IMR-90 (cell line): ENCODE measurements at regions not wholly inside any gene's neighbourhood (a gene's known extent, or its start where the extent isn't known, plus 50 kb on each side); places are given as distances from the start of the nearest gene placed in this dataset.

Experiments used
- ATAC-seq: fragments of 200-7000 bp; cut with Tn5 transposase; 2 replicates; pipeline ENCODE4 v1.9.1; 2020; ENCODE audit warnings: low read depth, mild to moderate bottlenecking, moderate library complexity
- BruUV-seq: library from RNA; stranded (reverse); fragments of 400-500 nt; replicated peaks from 2 replicates; lab custom pipeline; 2021; lab: Mats Ljungman, UMichigan
- CTCF ChIA-PET: fragments of 300-600 bp; formaldehyde crosslinking; extraction: SDS; loops from one replicate; lab custom pipeline; 2021; ENCODE audit warnings: antibody characterized with exemption; lab: Yijun Ruan, JAX
- POLR2A ChIA-PET: fragments of 300-600 bp; sonication (Branson Sonifier 250); formaldehyde crosslinking; loops from one replicate; lab custom pipeline; 2022; ENCODE audit warnings: antibody characterized with exemption; ENCODE audit not compliant: unreplicated experiment; lab: Charles Lee
- DNase-seq: peaks from one replicate; pipeline ENCODE4 v3.0.0; 2013
- H2AFZ ChIP-seq: replicated peaks from 2 replicates; pipeline ENCODE3; 2013; ENCODE audit warnings: low read length, mild to moderate bottlenecking; ENCODE audit not compliant: poor library complexity
- H2AK5ac ChIP-seq: 2 replicates; pipeline ENCODE4 v1.6.1; 2013; ENCODE audit warnings: low read depth, low read length, inconsistent platforms
- H2AK9ac ChIP-seq: replicated peaks from 2 replicates; pipeline ENCODE3; 2013; ENCODE audit warnings: mild to moderate bottlenecking, low read depth, low read length, moderate library complexity; ENCODE audit not compliant: poor library complexity
- H2BK120ac ChIP-seq: 2 replicates; pipeline ENCODE4 v1.6.1; 2013; ENCODE audit warnings: low read depth, low read length, inconsistent platforms
- H2BK15ac ChIP-seq: 3 replicates; pipeline ENCODE4 v1.6.1; 2013; ENCODE audit warnings: low read depth, low read length, inconsistent platforms
- H2BK20ac ChIP-seq: 2 replicates; pipeline ENCODE4 v1.6.1; 2013; ENCODE audit warnings: low read depth, mild to moderate bottlenecking, inconsistent platforms, low read length, moderate library complexity
- H2BK5ac ChIP-seq: 2 replicates; pipeline ENCODE4 v1.6.1; 2013; ENCODE audit warnings: mild to moderate bottlenecking, low read depth, low read length, inconsistent platforms; ENCODE audit not compliant: poor library complexity, severe bottlenecking
- H3K14ac ChIP-seq: replicated peaks from 2 replicates; pipeline ENCODE4 v1.6.1; 2013; ENCODE audit warnings: low read depth, low read length, inconsistent platforms
- H3K18ac ChIP-seq: 2 replicates; pipeline ENCODE4 v1.6.1; 2013; ENCODE audit warnings: low read depth, low read length, control low read depth
- H3K23ac ChIP-seq: 2 replicates; pipeline ENCODE4 v1.6.1; 2013; ENCODE audit warnings: low read depth, low read length, inconsistent platforms
- H3K27ac ChIP-seq: 2 replicates; pipeline ENCODE4 v1.5.1; 2013; ENCODE audit warnings: mild to moderate bottlenecking, control low read depth, low read length; ENCODE audit not compliant: insufficient read depth
- H3K27me3 ChIP-seq: 2 replicates; pipeline ENCODE4 v1.6.1; 2013; ENCODE audit warnings: low read length; ENCODE audit not compliant: control insufficient read depth, insufficient read depth
- H3K36me3 ChIP-seq: 2 replicates; pipeline ENCODE4 v1.6.1; 2013; ENCODE audit warnings: low read length, mixed read lengths; ENCODE audit not compliant: control insufficient read depth, insufficient read depth
- H3K4ac ChIP-seq: 2 replicates; pipeline ENCODE4 v1.6.1; 2013; ENCODE audit warnings: low read depth, low read length, inconsistent platforms
- H3K4me1 ChIP-seq: 2 replicates; pipeline ENCODE4 v1.6.1; 2013; ENCODE audit warnings: low read length, mixed read lengths; ENCODE audit not compliant: control insufficient read depth, insufficient read depth
- H3K4me2 ChIP-seq: 2 replicates; pipeline ENCODE4 v1.6.1; 2013; ENCODE audit warnings: low read depth, mild to moderate bottlenecking, control low read depth, low read length, moderate library complexity
- H3K4me3 ChIP-seq: 2 replicates; pipeline ENCODE4 v1.5.1; 2013; ENCODE audit warnings: low read depth, mild to moderate bottlenecking, control low read depth, low read length, moderate library complexity; ENCODE audit not compliant: insufficient read depth
- H3K56ac ChIP-seq: 2 replicates; pipeline ENCODE4 v1.6.1; 2013; ENCODE audit warnings: low read length, inconsistent platforms; ENCODE audit not compliant: insufficient read depth; ENCODE audit errors: extremely low read depth
- H3K79me1 ChIP-seq, 2 experiments: 2 replicates each; pipeline ENCODE4 v1.6.1; 2013; ENCODE audit warnings: low read length in 2 of 2, inconsistent platforms in 1 of 2, low read depth in 1 of 2
- H3K9ac ChIP-seq: 2 replicates; pipeline ENCODE4 v1.6.1; 2013; ENCODE audit warnings: low read depth, low read length, control low read depth
- H3K9me1 ChIP-seq: 2 replicates; pipeline ENCODE4 v1.6.1; 2013; ENCODE audit warnings: low read length, inconsistent platforms; ENCODE audit not compliant: insufficient read depth
- H3K9me3 ChIP-seq: 2 replicates; pipeline ENCODE4 v1.6.1; 2013; ENCODE audit warnings: low read length; ENCODE audit not compliant: control insufficient read depth, insufficient read depth
- H4K20me1 ChIP-seq: 2 replicates; pipeline ENCODE4 v1.6.1; 2013; ENCODE audit warnings: low read length, inconsistent platforms; ENCODE audit not compliant: insufficient read depth
- H4K5ac ChIP-seq: 2 replicates; pipeline ENCODE4 v1.6.1; 2013; ENCODE audit warnings: mild to moderate bottlenecking, low read depth, low read length, control low read depth
- H4K8ac ChIP-seq, 2 experiments: 2 replicates each; pipeline ENCODE4 v1.6.1; 2013; ENCODE audit warnings: low read depth in 2 of 2, low read length in 2 of 2, control low read depth in 1 of 2, inconsistent platforms in 1 of 2
- H4K91ac ChIP-seq: 2 replicates; pipeline ENCODE4 v1.6.1; 2013; ENCODE audit warnings: low read depth, low read length, inconsistent platforms; ENCODE audit not compliant: insufficient read depth
- BHLHE40 ChIP-seq: fragments of 150-350 bp; IDR thresholded peaks from 2 replicates; pipeline ENCODE4 v1.6.1; 2016; ENCODE audit warnings: mild to moderate bottlenecking, low read depth, low read length
- CEBPB ChIP-seq: IDR thresholded peaks from 2 replicates; pipeline ENCODE4 v1.6.1; 2012; ENCODE audit warnings: low read depth, low read length, improper control_type of control experiment
- CHD1 ChIP-seq: IDR thresholded peaks from 2 replicates; pipeline ENCODE4 v1.6.1; 2012; ENCODE audit warnings: low read depth, low read length, improper control_type of control experiment
- FOS ChIP-seq: fragments of 150-350 bp; IDR thresholded peaks from 2 replicates; pipeline ENCODE4 v1.6.1; 2016; ENCODE audit warnings: low read depth, low read length
- MAFK ChIP-seq: IDR thresholded peaks from 2 replicates; pipeline ENCODE4 v1.6.1; 2012; ENCODE audit warnings: low read depth, low read length, improper control_type of control experiment
- MAZ ChIP-seq: IDR thresholded peaks from 2 replicates; pipeline ENCODE4 v1.6.1; 2012; ENCODE audit warnings: low read depth, mild to moderate bottlenecking, low read length, improper control_type of control experiment, moderate library complexity, borderline replicate concordance
- MXI1 ChIP-seq: IDR thresholded peaks from 2 replicates; pipeline ENCODE4 v1.6.1; 2012; ENCODE audit warnings: low read depth, mild to moderate bottlenecking, low read length, moderate library complexity, borderline replicate concordance
- NFE2L2 ChIP-seq: fragments of 150-350 bp; IDR thresholded peaks from 2 replicates; pipeline ENCODE4 v1.6.1; 2016; ENCODE audit warnings: low read depth, mild to moderate bottlenecking, low read length
- POLR2A ChIP-seq: IDR thresholded peaks from 2 replicates; pipeline ENCODE4 v1.6.1; 2012; ENCODE audit warnings: mild to moderate bottlenecking, low read depth, low read length
- RAD21 ChIP-seq: IDR thresholded peaks from 2 replicates; pipeline ENCODE4 v1.6.1; 2012; ENCODE audit warnings: low read length, improper control_type of control experiment
- RCOR1 ChIP-seq: IDR thresholded peaks from 2 replicates; pipeline ENCODE4 v1.6.1; 2012; ENCODE audit warnings: mild to moderate bottlenecking, low read length, improper control_type of control experiment; ENCODE audit not compliant: insufficient replicate concordance
- RFX5 ChIP-seq: IDR thresholded peaks from 2 replicates; pipeline ENCODE4 v1.8.0; 2012; ENCODE audit warnings: low read depth, mild to moderate bottlenecking, low read length, moderate library complexity
- SMC3 ChIP-seq: fragments of 150-350 bp; IDR thresholded peaks from 2 replicates; pipeline ENCODE4 v1.6.1; 2016; ENCODE audit warnings: low read depth, mild to moderate bottlenecking, antibody characterized with exemption, low read length, moderate library complexity
- WGBS, 2 experiments: methylation state at CpG; one replicate each; pipeline versions ENCODE4 v1.1.5 to v1.1.7; 2013; ENCODE audit warnings: missing lambda C conversion rate in 2 of 2; ENCODE audit not compliant: insufficient read length in 1 of 2; ENCODE audit errors: extremely low coverage in 2 of 2; 5-methylcytosine and 5-hydroxymethylcytosine counted together
- dilution Hi-C: fragments of 300-500 bp; cut with HindIII; formaldehyde crosslinking; loops from one replicate; pipeline ENCODE4 v1.14.3; 2018; ENCODE audit warnings: low sequenced_read_pairs; ENCODE audit not compliant: unreplicated experiment
- in situ Hi-C: fragments of 300-500 bp; cut with MboI; formaldehyde crosslinking; loops from 3 replicates; pipeline ENCODE4 v1.14.3; 2019; ENCODE audit warnings: low sequenced_read_pairs, inconsistent platforms, mixed read lengths
- intact Hi-C: fragments of 100-400 bp; cut with micrococcal nuclease; formaldehyde crosslinking; loops from 2 replicates; pipeline ENCODE4 v1.10.0; 2022
- TF ChIP-seq, protein P1 (sequence below): conservative IDR thresholded peaks from 2 replicates; pipeline ENCODE4 v1.5.1; 2012; ENCODE audit warnings: mild to moderate bottlenecking, low read depth, low read length, improper control_type of control experiment
- TF ChIP-seq, protein P2 (sequence below): fragments of 150-350 bp; IDR thresholded peaks from 2 replicates; pipeline ENCODE4 v1.6.1; 2017; ENCODE audit warnings: mild to moderate bottlenecking, antibody characterized with exemption, low read length, low read depth
- TF ChIP-seq, protein P3 (sequence below): fragments of 150-350 bp; IDR thresholded peaks from 2 replicates; pipeline ENCODE4 v1.6.1; 2016; ENCODE audit warnings: low read depth, mild to moderate bottlenecking, low read length, moderate library complexity, borderline replicate concordance

DNA sequence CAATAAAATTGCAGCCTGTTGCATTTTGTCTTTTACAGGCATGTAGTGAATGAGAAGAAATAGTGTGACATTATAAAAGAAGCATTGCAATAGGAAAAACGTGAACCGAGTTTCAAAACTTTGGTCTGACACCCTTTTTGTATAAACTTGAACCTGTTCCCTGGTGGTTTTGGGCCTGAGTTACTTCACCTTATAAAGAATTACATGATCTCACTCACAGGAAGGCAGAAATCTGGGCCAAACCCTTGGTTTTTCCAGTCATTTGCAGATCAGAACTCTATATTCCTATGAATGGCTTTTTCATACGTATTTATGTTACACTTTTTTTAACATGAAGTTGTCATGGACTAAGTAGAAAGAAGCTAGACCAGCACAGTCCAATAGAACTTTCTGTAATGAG is 138.5 kb upstream of the FLRT2 start:
- no TSS peak for BruUV-seq
- Histone ChIP-seq H3K4me1 (no peaks in the 10 kb centered on the region), H2BK20ac (no peak overlapping the region), H4K5ac (no peak overlapping the region), H3K9me3 (no peaks in the 10 kb centered on the region), H3K14ac (no peak overlapping the region), H3K27ac (no peak overlapping the region), H3K4me3 (no peak overlapping the region), H4K8ac (no peak overlapping the region), H2BK5ac (no peak overlapping the region), H3K4me2 (no peak overlapping the region), H4K20me1 (no peaks in the 10 kb centered on the region), H2AFZ (no peak overlapping the region), H3K9ac (no peak overlapping the region), H2BK120ac (no peak overlapping the region), H3K27me3 (no peaks in the 10 kb centered on the region), H3K18ac (no peak overlapping the region), H2AK9ac (no peak overlapping the region), H2AK5ac (no peak overlapping the region), H3K79me1 (no peaks in the 10 kb centered on the region), H3K56ac (no peak overlapping the region), H4K91ac (no peak overlapping the region), H3K36me3 (no peaks in the 10 kb centered on the region), H3K9me1 (no peaks in the 10 kb centered on the region), H2BK15ac (no peak overlapping the region), H3K23ac (no peak overlapping the region), H3K4ac (no peak overlapping the region)
- no peak for DNase-seq
- CTCF ChIA-PET, result no interaction called here
- in situ Hi-C loops (no loop called here), intact Hi-C loops (no loop called here), dilution Hi-C loops (no loop called here)
- TF ChIP-seq CEBPB, result no peak
- TF ChIP-seq RFX5, result no peak
- TF ChIP-seq FOS, result no peak
- no peak for TF ChIP-seq CHD1
- no peak for TF ChIP-seq SMC3
- TF ChIP-seq MAZ, result no peak
- TF ChIP-seq BHLHE40, result no peak
- TF ChIP-seq, protein P1, sequence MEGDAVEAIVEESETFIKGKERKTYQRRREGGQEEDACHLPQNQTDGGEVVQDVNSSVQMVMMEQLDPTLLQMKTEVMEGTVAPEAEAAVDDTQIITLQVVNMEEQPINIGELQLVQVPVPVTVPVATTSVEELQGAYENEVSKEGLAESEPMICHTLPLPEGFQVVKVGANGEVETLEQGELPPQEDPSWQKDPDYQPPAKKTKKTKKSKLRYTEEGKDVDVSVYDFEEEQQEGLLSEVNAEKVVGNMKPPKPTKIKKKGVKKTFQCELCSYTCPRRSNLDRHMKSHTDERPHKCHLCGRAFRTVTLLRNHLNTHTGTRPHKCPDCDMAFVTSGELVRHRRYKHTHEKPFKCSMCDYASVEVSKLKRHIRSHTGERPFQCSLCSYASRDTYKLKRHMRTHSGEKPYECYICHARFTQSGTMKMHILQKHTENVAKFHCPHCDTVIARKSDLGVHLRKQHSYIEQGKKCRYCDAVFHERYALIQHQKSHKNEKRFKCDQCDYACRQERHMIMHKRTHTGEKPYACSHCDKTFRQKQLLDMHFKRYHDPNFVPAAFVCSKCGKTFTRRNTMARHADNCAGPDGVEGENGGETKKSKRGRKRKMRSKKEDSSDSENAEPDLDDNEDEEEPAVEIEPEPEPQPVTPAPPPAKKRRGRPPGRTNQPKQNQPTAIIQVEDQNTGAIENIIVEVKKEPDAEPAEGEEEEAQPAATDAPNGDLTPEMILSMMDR, result no peak
- TF ChIP-seq, protein P2, sequence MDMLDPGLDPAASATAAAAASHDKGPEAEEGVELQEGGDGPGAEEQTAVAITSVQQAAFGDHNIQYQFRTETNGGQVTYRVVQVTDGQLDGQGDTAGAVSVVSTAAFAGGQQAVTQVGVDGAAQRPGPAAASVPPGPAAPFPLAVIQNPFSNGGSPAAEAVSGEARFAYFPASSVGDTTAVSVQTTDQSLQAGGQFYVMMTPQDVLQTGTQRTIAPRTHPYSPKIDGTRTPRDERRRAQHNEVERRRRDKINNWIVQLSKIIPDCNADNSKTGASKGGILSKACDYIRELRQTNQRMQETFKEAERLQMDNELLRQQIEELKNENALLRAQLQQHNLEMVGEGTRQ, result no peak
- no peak for TF ChIP-seq NFE2L2
- no peak for TF ChIP-seq MAFK
- no peak for TF ChIP-seq POLR2A
- no peak for TF ChIP-seq RAD21
- TF ChIP-seq, protein P3, sequence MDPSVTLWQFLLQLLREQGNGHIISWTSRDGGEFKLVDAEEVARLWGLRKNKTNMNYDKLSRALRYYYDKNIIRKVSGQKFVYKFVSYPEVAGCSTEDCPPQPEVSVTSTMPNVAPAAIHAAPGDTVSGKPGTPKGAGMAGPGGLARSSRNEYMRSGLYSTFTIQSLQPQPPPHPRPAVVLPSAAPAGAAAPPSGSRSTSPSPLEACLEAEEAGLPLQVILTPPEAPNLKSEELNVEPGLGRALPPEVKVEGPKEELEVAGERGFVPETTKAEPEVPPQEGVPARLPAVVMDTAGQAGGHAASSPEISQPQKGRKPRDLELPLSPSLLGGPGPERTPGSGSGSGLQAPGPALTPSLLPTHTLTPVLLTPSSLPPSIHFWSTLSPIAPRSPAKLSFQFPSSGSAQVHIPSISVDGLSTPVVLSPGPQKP, result no peak
- TF ChIP-seq RCOR1, result no peak
- no peak for TF ChIP-seq MXI1
- ATAC-seq, result no peak
- no CpG with 5 or more reads among the region's 3 CpGs for WGBS, 2 experiments
- POLR2A ChIA-PET, result no interaction called here
